WTC11 (cell line): ENCODE measurements at regions not wholly inside any gene's neighbourhood (a gene's known extent, or its start where the extent isn't known, plus 50 kb on each side); places are given as distances from the start of the nearest gene placed in this dataset.

Source experiments
- ATAC-seq: fragments of 200-7000 bp; cut with Tn5 transposase; 2 replicates; pipeline ENCODE4 v1.10.0; 2021; ENCODE audit warnings: mild to moderate bottlenecking, moderate library complexity
- CTCF ChIA-PET: fragments of 300-600 bp; sonication (Branson Sonifier 250); formaldehyde crosslinking; loops from one replicate; lab custom pipeline; 2021; ENCODE audit warnings: antibody characterized with exemption; lab: Charles Lee
- POLR2A ChIA-PET: fragments of 350-600 bp; sonication (Branson Sonifier 250); formaldehyde crosslinking; loops from one replicate; lab custom pipeline; 2021; ENCODE audit warnings: antibody characterized with exemption; lab: Charles Lee
- DNase-seq: peaks from one replicate; pipeline ENCODE4 v3.0.0; 2021; ENCODE audit warnings: low spot score
- H3K27ac Mint-ChIP-seq: 2 replicates; pipeline ENCODE4 v1.8.0; 2021; ENCODE audit warnings: mixed read lengths
- H3K27me3 Mint-ChIP-seq: 2 replicates; pipeline ENCODE4 v1.8.0; 2021; ENCODE audit warnings: low read depth, mild to moderate bottlenecking, moderate library complexity, mixed read lengths
- H3K36me3 Mint-ChIP-seq: 2 replicates; pipeline ENCODE4 v1.8.0; 2021; ENCODE audit warnings: mixed read lengths
- H3K4me1 Mint-ChIP-seq: 2 replicates; pipeline ENCODE4 v1.8.0; 2022; ENCODE audit warnings: mixed read lengths
- H3K4me3 Mint-ChIP-seq: 2 replicates; pipeline ENCODE4 v1.8.0; 2021; ENCODE audit warnings: mild to moderate bottlenecking, moderate library complexity, mixed read lengths
- H3K9me3 Mint-ChIP-seq: 2 replicates; pipeline ENCODE4 v1.8.0; 2021; ENCODE audit warnings: mixed read lengths
- ATF1 ChIP-seq: sonication (generic); formaldehyde crosslinking; IDR thresholded peaks from 2 replicates; pipeline ENCODE4 v1.8.1; 2023; ENCODE audit warnings: mild to moderate bottlenecking, moderate library complexity, missing genetic modification reagents
- IRF2 ChIP-seq: sonication (generic); formaldehyde crosslinking; IDR thresholded peaks from 2 replicates; pipeline ENCODE4 v1.8.0; 2022; ENCODE audit warnings: low read depth, missing genetic modification reagents, borderline replicate concordance
- NFE2L1 ChIP-seq: sonication (generic); formaldehyde crosslinking; IDR thresholded peaks from 2 replicates; pipeline ENCODE4 v1.8.1; 2023; ENCODE audit warnings: missing genetic modification reagents
- NR2C2 ChIP-seq: sonication (generic); formaldehyde crosslinking; IDR thresholded peaks from 2 replicates; pipeline ENCODE4 v1.8.0; 2022; ENCODE audit warnings: mild to moderate bottlenecking, missing genetic modification reagents
- SOX15 ChIP-seq: fragments of 250-450 bp; sonication (Bioruptor Pico); IDR thresholded peaks from 2 replicates; pipeline ENCODE4 v1.9.0; 2021; ENCODE audit warnings: mild to moderate bottlenecking
- ZBTB21 ChIP-seq: sonication (generic); formaldehyde crosslinking; IDR thresholded peaks from 2 replicates; pipeline ENCODE4 v1.8.1; 2023; ENCODE audit warnings: mild to moderate bottlenecking, missing genetic modification reagents, borderline replicate concordance
- ZNF317 ChIP-seq: sonication (generic); formaldehyde crosslinking; IDR thresholded peaks from 2 replicates; pipeline ENCODE4 v1.8.1; 2023; ENCODE audit warnings: low read depth, mild to moderate bottlenecking, moderate library complexity, missing genetic modification reagents, borderline replicate concordance
- ZNF396 ChIP-seq: fragments of 250-450 bp; sonication (Bioruptor Pico); IDR thresholded peaks from 2 replicates; pipeline ENCODE4 v1.8.0; 2021; ENCODE audit warnings: mild to moderate bottlenecking, moderate library complexity, borderline replicate concordance
- ZNF416 ChIP-seq: fragments of 250-450 bp; sonication (Bioruptor Pico); IDR thresholded peaks from 2 replicates; pipeline ENCODE4 v1.9.0; 2021; ENCODE audit warnings: mild to moderate bottlenecking, inconsistent platforms
- TF ChIP-seq, protein P1 (sequence below): sonication (generic); formaldehyde crosslinking; conservative IDR thresholded peaks from 2 replicates; pipeline ENCODE4 v1.8.1; 2022; ENCODE audit warnings: mild to moderate bottlenecking, missing genetic modification reagents
- TF ChIP-seq, protein P2 (sequence below): sonication (generic); formaldehyde crosslinking; IDR thresholded peaks from 2 replicates; pipeline ENCODE4 v1.8.1; 2022; ENCODE audit warnings: low read depth, mild to moderate bottlenecking, moderate library complexity, missing genetic modification reagents, borderline replicate concordance
- TF ChIP-seq, protein P3 (sequence below): sonication (generic); formaldehyde crosslinking; IDR thresholded peaks from 2 replicates; pipeline ENCODE4 v1.8.1; 2022; ENCODE audit warnings: mild to moderate bottlenecking, moderate library complexity, missing genetic modification reagents
- TF ChIP-seq, protein P4 (sequence below): fragments of 250-450 bp; sonication (Bioruptor Pico); conservative IDR thresholded peaks from 2 replicates; pipeline ENCODE4 v1.9.0; 2021; ENCODE audit warnings: mild to moderate bottlenecking
- TF ChIP-seq, protein P5 (sequence below): fragments of 250-450 bp; sonication (Bioruptor Pico); IDR thresholded peaks from 2 replicates; pipeline ENCODE4 v1.9.0; 2021; ENCODE audit warnings: mild to moderate bottlenecking

DNA sequence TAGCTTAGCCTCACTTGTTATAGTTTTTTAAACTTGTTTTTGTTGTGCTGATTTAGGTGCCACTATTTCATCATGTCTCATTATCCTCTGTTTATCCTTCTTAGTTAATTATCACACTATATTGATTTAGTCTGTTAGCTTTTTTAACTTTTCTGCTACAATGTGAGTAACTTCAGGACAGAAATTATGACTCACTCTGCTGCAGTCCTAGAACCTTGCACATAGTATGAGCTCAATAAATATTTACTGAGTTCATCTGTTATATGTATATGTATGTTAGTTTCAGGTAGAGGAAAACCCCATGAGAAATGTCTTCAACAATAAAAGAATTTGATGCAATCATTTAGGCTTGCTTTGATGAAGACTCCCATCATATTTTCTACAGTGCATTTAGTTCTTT lies 224.3 kb upstream of the NAV3 start (continued):
- TF ChIP-seq ZNF317 (CRISPR knock-in tag) (no peak), ZNF396 (CRISPR knock-in tag) (no peak)
- TF ChIP-seq, protein P1, sequence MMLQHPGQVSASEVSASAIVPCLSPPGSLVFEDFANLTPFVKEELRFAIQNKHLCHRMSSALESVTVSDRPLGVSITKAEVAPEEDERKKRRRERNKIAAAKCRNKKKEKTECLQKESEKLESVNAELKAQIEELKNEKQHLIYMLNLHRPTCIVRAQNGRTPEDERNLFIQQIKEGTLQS: no peak
- TF ChIP-seq, all 79 proteins: peak for 0

DNA sequence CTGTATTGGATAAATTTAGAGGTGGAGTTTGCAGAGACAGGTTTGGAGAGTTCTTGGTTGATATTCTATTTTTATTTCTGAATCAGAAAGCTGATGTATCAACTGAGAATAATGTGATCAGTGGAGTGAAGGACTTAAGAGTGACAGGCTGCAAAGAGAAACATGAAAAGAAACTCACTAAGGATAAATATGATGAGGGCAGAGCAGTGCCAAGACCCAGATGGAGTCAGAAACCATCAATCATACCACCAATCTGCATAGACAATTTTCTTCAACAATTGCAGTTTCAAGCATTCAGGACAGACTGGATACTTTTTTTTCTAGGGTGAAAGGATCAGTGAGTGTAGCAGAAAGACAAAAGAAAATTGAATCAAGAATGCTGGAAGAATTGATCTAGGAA lies 226.7 kb upstream of the NAV3 start:
- TF ChIP-seq, protein P2, sequence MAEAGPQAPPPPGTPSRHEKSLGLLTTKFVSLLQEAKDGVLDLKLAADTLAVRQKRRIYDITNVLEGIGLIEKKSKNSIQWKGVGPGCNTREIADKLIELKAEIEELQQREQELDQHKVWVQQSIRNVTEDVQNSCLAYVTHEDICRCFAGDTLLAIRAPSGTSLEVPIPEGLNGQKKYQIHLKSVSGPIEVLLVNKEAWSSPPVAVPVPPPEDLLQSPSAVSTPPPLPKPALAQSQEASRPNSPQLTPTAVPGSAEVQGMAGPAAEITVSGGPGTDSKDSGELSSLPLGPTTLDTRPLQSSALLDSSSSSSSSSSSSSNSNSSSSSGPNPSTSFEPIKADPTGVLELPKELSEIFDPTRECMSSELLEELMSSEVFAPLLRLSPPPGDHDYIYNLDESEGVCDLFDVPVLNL (CRISPR knock-in tag): no peak
- ATAC-seq: no peak
- ChIA-PET POLR2A (no interaction called here), CTCF (no interaction called here)
- Mint-ChIP-seq H3K4me3 (no peak overlapping the region), H3K27me3 (no peaks in the 10 kb centered on the region), H3K36me3 (no peaks in the 10 kb centered on the region), H3K27ac (no peak overlapping the region), H3K9me3 (no peaks in the 10 kb centered on the region), H3K4me1 (peaks cover 6% of the 10 kb centered on the region)
- DNase-seq: no peak

DNA sequence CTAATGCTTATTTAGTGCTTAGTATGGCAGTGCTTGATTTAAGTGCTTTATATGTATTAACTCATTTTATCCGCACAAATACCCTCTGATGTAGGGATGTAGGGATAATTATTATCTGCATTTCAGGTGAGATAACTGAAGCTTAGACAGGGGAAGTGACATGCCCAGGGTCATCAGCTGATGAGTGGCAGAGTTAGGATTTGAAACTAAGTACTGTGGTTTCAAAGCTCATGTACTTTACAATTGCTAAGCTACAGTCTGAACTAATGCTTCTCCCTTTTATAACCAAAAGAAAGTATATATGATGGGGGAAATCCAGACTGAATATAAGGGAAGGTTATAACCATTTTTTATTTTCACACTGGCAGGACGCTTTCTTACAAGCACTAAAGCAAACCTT lies 229.6 kb upstream of the NAV3 start:
- Mint-ChIP-seq H3K4me3 (no peak overlapping the region), H3K36me3 (no peaks in the 10 kb centered on the region), H3K4me1 (no peaks in the 10 kb centered on the region), H3K9me3 (no peaks in the 10 kb centered on the region), H3K27ac (no peak overlapping the region), H3K27me3 (no peaks in the 10 kb centered on the region)
- ChIA-PET CTCF (no interaction called here), POLR2A (no interaction called here)
- ATAC-seq (no peak), DNase-seq (no peak)
- TF ChIP-seq ZBTB21 (no peak), ZNF416 (CRISPR knock-in tag) (no peak)
- TF ChIP-seq, protein P1: no peak
- TF ChIP-seq, protein P2 (CRISPR knock-in tag): no peak
- TF ChIP-seq, protein P3, sequence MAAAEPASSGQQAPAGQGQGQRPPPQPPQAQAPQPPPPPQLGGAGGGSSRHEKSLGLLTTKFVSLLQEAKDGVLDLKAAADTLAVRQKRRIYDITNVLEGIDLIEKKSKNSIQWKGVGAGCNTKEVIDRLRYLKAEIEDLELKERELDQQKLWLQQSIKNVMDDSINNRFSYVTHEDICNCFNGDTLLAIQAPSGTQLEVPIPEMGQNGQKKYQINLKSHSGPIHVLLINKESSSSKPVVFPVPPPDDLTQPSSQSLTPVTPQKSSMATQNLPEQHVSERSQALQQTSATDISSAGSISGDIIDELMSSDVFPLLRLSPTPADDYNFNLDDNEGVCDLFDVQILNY (CRISPR knock-in tag): no peak

DNA sequence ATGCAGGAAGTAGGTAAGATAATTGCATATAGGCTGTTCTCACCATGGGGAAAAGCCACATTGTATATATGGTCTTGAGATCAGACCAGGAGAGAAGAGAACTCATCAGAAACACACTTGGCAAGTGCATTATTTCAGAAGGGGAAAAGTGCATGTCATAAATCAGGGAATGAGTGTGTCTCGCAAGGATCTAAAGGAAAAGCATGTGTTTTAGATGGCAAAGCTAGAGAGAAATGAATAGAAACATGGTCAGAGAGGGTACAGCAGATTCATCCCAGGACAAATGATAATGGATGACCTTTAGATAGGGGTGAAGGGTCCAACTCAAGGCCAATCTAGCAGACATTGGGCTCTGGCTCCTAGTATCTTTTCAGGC lies 230.2 kb upstream of the NAV3 start:
- CTCF ChIA-PET: interaction anchor here (1.0 kb wide), 1 partner anchor 14 kb away, joined by 3 read pairs; no protein-coding TSS in a partner anchor
- Mint-ChIP-seq H3K4me1 (no peaks in the 10 kb centered on the region), H3K27me3 (no peaks in the 10 kb centered on the region), H3K27ac (no peak overlapping the region), H3K9me3 (no peaks in the 10 kb centered on the region), H3K4me3 (no peak overlapping the region), H3K36me3 (no peaks in the 10 kb centered on the region)
- ATAC-seq: no peak
- TF ChIP-seq, protein P3 (CRISPR knock-in tag): no peak
- TF ChIP-seq, protein P4, sequence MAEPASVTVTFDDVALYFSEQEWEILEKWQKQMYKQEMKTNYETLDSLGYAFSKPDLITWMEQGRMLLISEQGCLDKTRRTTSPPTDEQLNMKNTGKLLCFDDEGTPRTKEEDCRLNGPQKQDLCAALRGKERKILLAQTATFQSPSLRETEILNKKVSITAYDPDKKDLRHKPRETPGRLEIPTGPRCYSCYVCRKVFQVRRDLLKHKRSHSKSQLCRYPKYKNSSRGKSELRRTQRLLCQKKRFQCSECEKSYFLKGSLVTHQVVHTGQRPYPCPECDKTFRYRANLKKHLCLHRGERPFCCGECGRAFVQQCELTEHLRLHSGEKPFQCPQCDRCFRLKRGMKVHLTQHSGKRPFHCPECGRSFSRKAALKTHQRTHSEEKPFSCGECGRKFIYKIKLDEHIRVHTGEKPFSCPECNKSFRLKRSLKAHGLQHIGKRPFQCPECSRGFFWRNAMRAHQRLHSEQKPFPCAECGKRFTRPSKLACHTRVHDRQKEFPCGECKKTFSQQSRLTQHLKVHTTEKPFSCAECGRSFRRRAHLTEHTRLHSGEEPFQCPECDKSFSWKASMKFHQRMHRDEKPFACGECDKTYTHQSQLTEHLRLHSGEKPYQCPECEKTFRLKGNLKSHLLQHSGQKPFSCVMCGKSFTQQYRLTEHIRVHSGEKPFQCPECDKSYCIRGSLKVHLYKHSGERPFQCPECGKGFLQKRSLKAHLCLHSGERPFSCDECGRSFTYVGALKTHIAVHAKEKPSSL (CRISPR knock-in tag): no peak
- no peak for TF ChIP-seq SOX15
- no peak for TF ChIP-seq NR2C2 (CRISPR knock-in tag)
- no peak for TF ChIP-seq ATF1 (CRISPR knock-in tag)
- no peak for TF ChIP-seq NFE2L1 (CRISPR knock-in tag)
- TF ChIP-seq, protein P5, sequence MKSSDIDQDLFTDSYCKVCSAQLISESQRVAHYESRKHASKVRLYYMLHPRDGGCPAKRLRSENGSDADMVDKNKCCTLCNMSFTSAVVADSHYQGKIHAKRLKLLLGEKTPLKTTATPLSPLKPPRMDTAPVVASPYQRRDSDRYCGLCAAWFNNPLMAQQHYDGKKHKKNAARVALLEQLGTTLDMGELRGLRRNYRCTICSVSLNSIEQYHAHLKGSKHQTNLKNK (CRISPR knock-in tag): no peak
- TF ChIP-seq IRF2 (CRISPR knock-in tag): no peak
- DNase-seq: no peak
- POLR2A ChIA-PET: no interaction called here
